ENCODE measurements at regions not wholly inside any gene's neighbourhood (a gene's known extent, or its start where the extent isn't known, plus 50 kb on each side); places are given as distances from the start of the nearest gene placed in this dataset.

DNA sequence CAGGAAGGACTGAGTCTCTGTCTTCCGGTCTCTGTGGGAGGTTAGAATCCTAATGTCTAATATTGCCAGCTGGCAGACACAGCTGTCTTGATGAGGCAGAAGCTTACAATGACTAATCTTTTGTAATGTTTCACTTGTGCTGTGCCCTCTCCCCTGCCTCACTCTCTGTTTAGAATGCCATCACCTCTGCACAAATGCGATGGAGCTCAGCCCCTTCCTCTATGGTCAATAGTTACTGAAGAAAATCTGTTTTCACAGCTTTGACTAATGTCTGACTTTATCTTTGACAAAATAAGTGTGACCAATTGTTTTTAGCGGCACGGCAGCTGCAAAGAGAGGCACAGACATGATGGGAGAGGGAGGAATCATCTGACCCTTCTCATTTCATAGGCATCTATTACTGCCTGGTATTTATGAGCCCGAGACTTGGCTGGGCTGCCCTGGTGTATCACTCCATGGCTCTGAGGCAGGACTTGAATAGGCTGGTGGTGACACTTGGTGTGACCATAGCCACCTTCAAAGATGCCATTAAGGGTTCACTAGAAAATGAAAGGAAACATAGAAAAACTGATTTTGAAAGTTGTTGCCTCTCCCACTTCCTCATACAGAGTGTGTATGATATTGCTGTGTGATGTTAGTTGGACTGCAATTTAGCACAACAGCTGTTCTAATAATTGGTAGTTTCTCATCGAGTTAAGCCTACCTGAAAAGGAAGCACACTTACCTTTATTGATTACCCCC, 163.2 kb upstream of the NBPF11 start:
- BruUV-seq (replicated peaks) = no TSS peak
- Histone ChIP-seq H3K23ac (ENCODE audit: low read depth, low read length) (no peak overlapping the region), H2BK15ac (ENCODE audit: low read depth, low read length) (no peak overlapping the region), H3K9me1 (ENCODE audit: insufficient read depth, low read length) (no peaks in the 10 kb centered on the region), H3K9ac (ENCODE audit: low read depth, low read length) (no peak overlapping the region), H2AFZ (replicated peaks; ENCODE audit: low read length, poor library complexity) (no peak overlapping the region), H3K56ac (ENCODE audit: extremely low read depth, insufficient read depth, low read length) (no peak overlapping the region), H2BK20ac (ENCODE audit: low read depth, low read length) (no peak overlapping the region), H3K18ac (ENCODE audit: low read depth, low read length) (no peak overlapping the region), H3K4me3 (ENCODE audit: insufficient read depth, low read depth, low read length) (no peak overlapping the region), H3K36me3 (ENCODE audit: control insufficient read depth, insufficient read depth, low read length) (no peaks in the 10 kb centered on the region), H2AK9ac (replicated peaks; ENCODE audit: low read depth, low read length, poor library complexity) (no peak overlapping the region), H2AK5ac (ENCODE audit: low read depth, low read length) (no peak overlapping the region), H3K9me3 (ENCODE audit: control insufficient read depth, insufficient read depth, low read length) (peaks cover 3% of the 10 kb centered on the region; the same call in 1 of the 2 replicates), H4K5ac (ENCODE audit: low read depth, low read length) (no peak overlapping the region), H4K91ac (ENCODE audit: insufficient read depth, low read depth, low read length) (no peak overlapping the region), H4K8ac (ENCODE audit: low read depth in 2 of 2, low read length in 2 of 2) (no peak overlapping the region), H2BK5ac (ENCODE audit: low read depth, low read length, poor library complexity, severe bottlenecking) (no peak overlapping the region), H3K4me1 (ENCODE audit: control insufficient read depth, insufficient read depth, low read length) (no peaks in the 10 kb centered on the region), H3K4ac (ENCODE audit: low read depth, low read length) (no peak overlapping the region), H3K14ac (replicated peaks; ENCODE audit: low read depth, low read length) (no peak overlapping the region), H3K27me3 (ENCODE audit: control insufficient read depth, insufficient read depth, low read length) (peaks cover 28% of the 10 kb centered on the region), H3K27ac (ENCODE audit: insufficient read depth, low read length) (no peak overlapping the region), H4K20me1 (ENCODE audit: insufficient read depth, low read length) (no peaks in the 10 kb centered on the region), H2BK120ac (ENCODE audit: low read depth, low read length) (no peak overlapping the region), H3K79me1 (ENCODE audit: low read depth in 1 of 2, low read length in 2 of 2) (no peaks in the 10 kb centered on the region), H3K4me2 (ENCODE audit: low read depth, low read length) (no peak overlapping the region)
- no CpG with 5 or more reads among the region's 6 CpGs for WGBS, 2 experiments (ENCODE audit: extremely low coverage in 2 of 2, insufficient read length in 1 of 2)
- dilution Hi-C loops (cut with HindIII; ENCODE audit: low sequenced_read_pairs, unreplicated experiment) (no loop called here), intact Hi-C loops (cut with micrococcal nuclease) (no loop called here), in situ Hi-C loops (cut with MboI; ENCODE audit: low sequenced_read_pairs) (no loop called here)
- CTCF ChIA-PET = no interaction called here
- ATAC-seq (ENCODE audit: low read depth) = no peak
- POLR2A ChIA-PET (ENCODE audit: unreplicated experiment) = no interaction called here
- TF ChIP-seq POLR2A (IDR thresholded peaks at IDR 0.05; ENCODE audit: low read depth, low read length) (no peak), NFE2L2 (IDR thresholded peaks at IDR 0.05; ENCODE audit: low read depth, low read length) (no peak), RCOR1 (IDR thresholded peaks at IDR 0.05; ENCODE audit: insufficient replicate concordance, low read length) (no peak), RAD21 (IDR thresholded peaks at IDR 0.05; ENCODE audit: low read length) (no peak), CHD1 (IDR thresholded peaks at IDR 0.05; ENCODE audit: low read depth, low read length) (no peak), RFX5 (IDR thresholded peaks at IDR 0.05; ENCODE audit: low read depth, low read length) (no peak), MXI1 (IDR thresholded peaks at IDR 0.05; ENCODE audit: borderline replicate concordance, low read depth, low read length) (no peak), CEBPB (IDR thresholded peaks at IDR 0.05; ENCODE audit: low read depth, low read length) (no peak), FOS (IDR thresholded peaks at IDR 0.05; ENCODE audit: low read depth, low read length) (no peak), BHLHE40 (IDR thresholded peaks at IDR 0.05; ENCODE audit: low read depth, low read length) (no peak), MAFK (IDR thresholded peaks at IDR 0.05; ENCODE audit: low read depth, low read length) (no peak), SMC3 (IDR thresholded peaks at IDR 0.05; ENCODE audit: low read depth, low read length) (no peak), MAZ (IDR thresholded peaks at IDR 0.05; ENCODE audit: borderline replicate concordance, low read depth, low read length) (no peak)
- TF ChIP-seq, protein P1, sequence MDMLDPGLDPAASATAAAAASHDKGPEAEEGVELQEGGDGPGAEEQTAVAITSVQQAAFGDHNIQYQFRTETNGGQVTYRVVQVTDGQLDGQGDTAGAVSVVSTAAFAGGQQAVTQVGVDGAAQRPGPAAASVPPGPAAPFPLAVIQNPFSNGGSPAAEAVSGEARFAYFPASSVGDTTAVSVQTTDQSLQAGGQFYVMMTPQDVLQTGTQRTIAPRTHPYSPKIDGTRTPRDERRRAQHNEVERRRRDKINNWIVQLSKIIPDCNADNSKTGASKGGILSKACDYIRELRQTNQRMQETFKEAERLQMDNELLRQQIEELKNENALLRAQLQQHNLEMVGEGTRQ (IDR thresholded peaks at IDR 0.05; ENCODE audit: low read depth, low read length) = no peak
- TF ChIP-seq, protein P2, sequence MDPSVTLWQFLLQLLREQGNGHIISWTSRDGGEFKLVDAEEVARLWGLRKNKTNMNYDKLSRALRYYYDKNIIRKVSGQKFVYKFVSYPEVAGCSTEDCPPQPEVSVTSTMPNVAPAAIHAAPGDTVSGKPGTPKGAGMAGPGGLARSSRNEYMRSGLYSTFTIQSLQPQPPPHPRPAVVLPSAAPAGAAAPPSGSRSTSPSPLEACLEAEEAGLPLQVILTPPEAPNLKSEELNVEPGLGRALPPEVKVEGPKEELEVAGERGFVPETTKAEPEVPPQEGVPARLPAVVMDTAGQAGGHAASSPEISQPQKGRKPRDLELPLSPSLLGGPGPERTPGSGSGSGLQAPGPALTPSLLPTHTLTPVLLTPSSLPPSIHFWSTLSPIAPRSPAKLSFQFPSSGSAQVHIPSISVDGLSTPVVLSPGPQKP (IDR thresholded peaks at IDR 0.05; ENCODE audit: borderline replicate concordance, low read depth, low read length) = no peak
- TF ChIP-seq, protein P3, sequence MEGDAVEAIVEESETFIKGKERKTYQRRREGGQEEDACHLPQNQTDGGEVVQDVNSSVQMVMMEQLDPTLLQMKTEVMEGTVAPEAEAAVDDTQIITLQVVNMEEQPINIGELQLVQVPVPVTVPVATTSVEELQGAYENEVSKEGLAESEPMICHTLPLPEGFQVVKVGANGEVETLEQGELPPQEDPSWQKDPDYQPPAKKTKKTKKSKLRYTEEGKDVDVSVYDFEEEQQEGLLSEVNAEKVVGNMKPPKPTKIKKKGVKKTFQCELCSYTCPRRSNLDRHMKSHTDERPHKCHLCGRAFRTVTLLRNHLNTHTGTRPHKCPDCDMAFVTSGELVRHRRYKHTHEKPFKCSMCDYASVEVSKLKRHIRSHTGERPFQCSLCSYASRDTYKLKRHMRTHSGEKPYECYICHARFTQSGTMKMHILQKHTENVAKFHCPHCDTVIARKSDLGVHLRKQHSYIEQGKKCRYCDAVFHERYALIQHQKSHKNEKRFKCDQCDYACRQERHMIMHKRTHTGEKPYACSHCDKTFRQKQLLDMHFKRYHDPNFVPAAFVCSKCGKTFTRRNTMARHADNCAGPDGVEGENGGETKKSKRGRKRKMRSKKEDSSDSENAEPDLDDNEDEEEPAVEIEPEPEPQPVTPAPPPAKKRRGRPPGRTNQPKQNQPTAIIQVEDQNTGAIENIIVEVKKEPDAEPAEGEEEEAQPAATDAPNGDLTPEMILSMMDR (conservative IDR thresholded peaks at IDR 0.05; ENCODE audit: low read depth, low read length) = no peak
- DNase-seq = no peak

Measured in IMR-90 (cell line).